Activated naive CD8-positive, alpha-beta T cell treated with anti-CD3 and anti-CD28 coated beads for 36 hours (primary cell): ENCODE measurements at regions not wholly inside any gene's neighbourhood (a gene's known extent, or its start where the extent isn't known, plus 50 kb on each side); places are given as distances from the start of the nearest gene placed in this dataset.
"Not testable (repeated sequence)": the region's sequence is repeated elsewhere in the genome, so short reads cannot be mapped to it uniquely, and the experiment has no call there.

Experiments used
- DNase-seq: peaks from one replicate; pipeline ENCODE4 v3.0.0; 2021
- H3K27ac Mint-ChIP-seq: one replicate; pipeline ENCODE4 v1.8.0; 2022; ENCODE audit warnings: mild to moderate bottlenecking, moderate library complexity, mixed read lengths
- H3K27me3 Mint-ChIP-seq: one replicate; pipeline ENCODE4 v1.8.0; 2022; ENCODE audit warnings: mild to moderate bottlenecking, mixed read lengths
- H3K36me3 Mint-ChIP-seq: one replicate; pipeline ENCODE4 v1.8.0; 2021; ENCODE audit warnings: mild to moderate bottlenecking, mixed read lengths
- H3K4me1 Mint-ChIP-seq: one replicate; pipeline ENCODE4 v1.8.0; 2021; ENCODE audit warnings: mixed read lengths
- H3K4me3 Mint-ChIP-seq: one replicate; pipeline ENCODE4 v1.8.0; 2022; ENCODE audit warnings: mild to moderate bottlenecking, moderate library complexity, mixed read lengths
- H3K9me3 Mint-ChIP-seq: one replicate; pipeline ENCODE4 v1.8.0; 2022; ENCODE audit warnings: mixed read lengths

DNA sequence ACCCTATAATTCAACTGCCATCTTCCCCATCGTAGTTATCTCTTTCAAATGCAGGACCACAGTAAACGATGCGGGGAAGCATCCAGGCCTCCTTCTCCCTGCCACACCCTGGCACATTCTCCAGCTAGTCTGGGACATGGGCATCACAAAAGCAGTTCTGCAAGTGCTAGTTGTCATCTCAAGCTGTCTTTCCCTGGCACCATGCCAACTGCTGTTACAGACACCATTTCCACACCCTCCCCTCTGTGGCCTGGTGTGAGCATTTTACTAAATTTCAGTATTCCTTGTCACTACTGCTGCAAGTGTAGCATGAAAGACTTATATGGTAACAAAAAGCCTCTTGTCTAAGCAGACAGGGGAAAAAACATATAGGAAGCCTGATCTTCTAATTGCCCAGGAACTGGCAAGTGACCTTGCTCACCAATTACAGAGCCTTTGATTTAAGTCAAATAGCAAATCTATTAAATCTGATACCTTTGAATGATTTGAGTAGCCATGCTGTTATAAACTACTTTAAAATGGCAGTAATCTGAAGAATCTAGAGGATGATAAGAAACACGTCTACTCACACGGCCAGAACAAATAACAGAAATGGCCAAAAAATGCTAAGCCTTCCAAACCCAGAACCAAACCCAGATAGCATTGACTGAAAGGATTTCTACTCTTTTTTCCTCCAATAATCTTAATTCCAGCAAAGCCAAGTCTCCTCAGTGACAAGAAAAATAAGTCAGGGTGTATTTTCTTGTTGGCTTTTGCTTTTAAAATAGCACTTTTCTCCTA is 179.0 kb downstream of the NUFIP1 start:
- Mint-ChIP-seq H3K4me3 (no peak overlapping the region), H3K27me3 (peaks cover 25% of the 10 kb centered on the region), H3K4me1 (peaks cover 2% of the 10 kb centered on the region), H3K36me3 (no peaks in the 10 kb centered on the region), H3K27ac (no peak overlapping the region), H3K9me3 (no peaks in the 10 kb centered on the region)
- DNase-seq, result no peak

DNA sequence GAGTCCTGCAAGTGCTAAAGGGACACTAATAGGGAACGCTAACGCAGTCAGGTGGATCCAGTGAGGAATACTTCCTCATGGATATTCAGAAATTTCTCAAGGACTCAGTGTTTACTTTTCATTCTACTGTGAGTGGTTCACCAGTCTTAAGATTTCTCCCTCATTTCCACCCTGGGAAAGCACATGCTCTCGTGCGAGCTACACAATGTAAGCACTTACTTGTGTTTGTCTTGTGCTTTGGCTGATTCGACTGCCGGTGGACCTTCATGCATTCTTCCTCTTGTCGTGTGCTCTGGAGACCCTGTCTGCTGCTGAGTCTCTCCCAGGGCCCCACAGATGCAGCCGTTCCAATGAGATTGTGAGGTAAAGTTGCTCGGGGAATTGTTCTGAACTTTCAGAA is 180.1 kb downstream of the NUFIP1 start:
- no peak overlapping the region for H3K27ac Mint-ChIP-seq

DNA sequence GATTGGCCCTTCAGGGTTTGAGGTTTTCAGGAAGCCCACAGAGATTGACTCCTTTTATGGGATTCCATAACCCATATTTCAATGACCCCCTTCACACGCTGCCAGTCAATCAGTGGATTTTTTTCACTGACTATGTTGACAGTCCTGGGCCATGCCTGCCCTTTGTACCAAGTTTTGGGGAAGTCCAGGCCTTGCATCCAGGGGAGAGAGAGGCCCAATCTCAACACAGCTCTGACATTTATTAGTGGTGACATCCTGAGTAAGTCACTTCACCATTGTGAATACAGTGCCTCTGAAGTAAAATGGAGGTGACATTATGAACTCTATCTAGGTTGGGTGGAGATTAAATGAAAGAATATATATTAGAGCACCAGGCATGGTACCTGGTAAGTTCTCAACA is 181.1 kb downstream of the NUFIP1 start:
- DNase-seq, result no peak
- no peak overlapping the region for H3K4me3 Mint-ChIP-seq

More for the DNA sequence above, 180.1 kb downstream of the NUFIP1 start:
- Mint-ChIP-seq H3K9me3 (no peaks in the 10 kb centered on the region), H3K4me3 (no peak overlapping the region), H3K27me3 (peaks cover 19% of the 10 kb centered on the region), H3K36me3 (no peaks in the 10 kb centered on the region), H3K4me1 (no peaks in the 10 kb centered on the region)
- no peak for DNase-seq

DNA sequence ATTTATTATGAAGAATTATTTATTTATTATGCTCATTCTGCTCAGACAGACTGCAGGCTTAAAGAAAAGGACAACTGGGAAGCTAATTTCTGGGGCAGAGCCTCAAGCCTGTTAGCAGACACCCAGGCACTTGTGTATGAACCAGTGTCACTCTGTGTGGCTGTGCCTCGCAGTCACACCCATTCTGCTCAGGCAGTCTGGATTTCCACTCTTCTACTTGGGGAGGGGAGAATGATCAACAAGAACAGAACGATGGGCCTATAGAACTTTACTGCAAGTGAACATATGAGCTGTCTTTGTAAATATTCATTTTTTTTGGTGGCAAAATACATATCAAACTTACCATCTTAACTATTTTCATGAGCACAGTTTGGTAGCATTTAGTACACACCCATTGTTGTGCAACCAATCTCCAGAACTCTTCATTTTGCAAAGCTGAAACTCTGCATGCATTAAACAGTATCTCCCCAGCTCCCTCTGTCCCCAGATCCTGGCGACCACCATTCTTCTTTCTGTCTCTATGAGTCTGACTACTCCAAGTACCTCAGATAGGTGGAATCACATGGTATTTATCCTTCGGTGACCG is 181.7 kb downstream of the NUFIP1 start:
- H3K9me3 Mint-ChIP-seq, result no peaks in the 10 kb centered on the region
- no peaks in the 10 kb centered on the region for H3K36me3 Mint-ChIP-seq
- H3K4me3 Mint-ChIP-seq, result no peak overlapping the region
- peaks cover 9% of the 10 kb centered on the region for H3K27me3 Mint-ChIP-seq
- DNase-seq, result no peak
- no peak overlapping the region for H3K27ac Mint-ChIP-seq
- H3K4me1 Mint-ChIP-seq, result no peaks in the 10 kb centered on the region

More for the DNA sequence above, 181.1 kb downstream of the NUFIP1 start:
- no peaks in the 10 kb centered on the region for H3K36me3 Mint-ChIP-seq
- H3K27ac Mint-ChIP-seq, result no peak overlapping the region
- H3K27me3 Mint-ChIP-seq, result peaks cover 13% of the 10 kb centered on the region
- H3K4me1 Mint-ChIP-seq, result no peaks in the 10 kb centered on the region
- no peaks in the 10 kb centered on the region for H3K9me3 Mint-ChIP-seq

DNA sequence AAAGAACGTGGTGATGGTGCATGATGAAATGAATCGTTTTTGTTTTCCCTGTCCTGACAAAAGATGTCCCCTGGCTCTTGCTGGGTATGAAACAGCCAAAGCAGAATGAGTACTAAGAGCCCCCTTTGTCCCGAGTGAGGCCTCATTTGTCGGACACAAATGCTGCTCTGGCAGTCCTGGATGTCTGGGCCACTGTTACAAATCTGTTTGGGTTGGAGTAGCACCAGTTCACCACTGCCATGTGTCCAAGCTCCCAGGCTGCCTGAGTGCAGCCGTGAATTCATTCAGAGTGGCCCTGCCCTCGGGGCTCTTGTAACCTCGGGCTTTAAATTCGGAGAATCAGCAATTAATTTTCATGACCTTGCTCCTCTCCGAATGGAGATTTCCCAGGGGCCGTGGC is 182.4 kb downstream of the NUFIP1 start:
- no peak overlapping the region for H3K27ac Mint-ChIP-seq
- H3K36me3 Mint-ChIP-seq, result no peaks in the 10 kb centered on the region
- H3K9me3 Mint-ChIP-seq, result no peaks in the 10 kb centered on the region
- H3K27me3 Mint-ChIP-seq, result peaks cover 5% of the 10 kb centered on the region
- peaks cover 3% of the 10 kb centered on the region for H3K4me1 Mint-ChIP-seq
- no peak for DNase-seq
- H3K4me3 Mint-ChIP-seq, result no peak overlapping the region

DNA sequence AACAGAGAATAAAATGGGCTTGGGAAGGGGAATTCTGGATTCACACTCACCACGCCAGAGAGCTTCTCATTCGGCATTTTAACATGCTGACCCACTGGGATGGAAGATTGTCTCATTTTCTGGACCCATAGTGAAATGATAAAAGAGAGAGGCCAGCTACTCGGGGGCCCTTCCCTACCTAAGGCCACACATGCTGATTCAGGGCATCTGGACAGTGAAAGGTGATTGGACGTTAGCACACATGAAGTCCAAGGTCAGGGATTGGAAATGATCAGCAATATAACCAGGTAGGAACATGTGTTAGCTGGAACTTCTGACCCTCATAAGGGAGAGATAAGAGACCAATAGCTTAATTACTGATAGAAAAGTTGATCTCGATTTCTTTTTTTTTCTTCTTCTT is 183.7 kb downstream of the NUFIP1 start:
- DNase-seq, result no peak
- Mint-ChIP-seq H3K27ac (no peak overlapping the region), H3K4me3 (no peak overlapping the region), H3K27me3 (peaks cover 3% of the 10 kb centered on the region), H3K4me1 (peaks cover 3% of the 10 kb centered on the region), H3K9me3 (no peaks in the 10 kb centered on the region), H3K36me3 (no peaks in the 10 kb centered on the region)

DNA sequence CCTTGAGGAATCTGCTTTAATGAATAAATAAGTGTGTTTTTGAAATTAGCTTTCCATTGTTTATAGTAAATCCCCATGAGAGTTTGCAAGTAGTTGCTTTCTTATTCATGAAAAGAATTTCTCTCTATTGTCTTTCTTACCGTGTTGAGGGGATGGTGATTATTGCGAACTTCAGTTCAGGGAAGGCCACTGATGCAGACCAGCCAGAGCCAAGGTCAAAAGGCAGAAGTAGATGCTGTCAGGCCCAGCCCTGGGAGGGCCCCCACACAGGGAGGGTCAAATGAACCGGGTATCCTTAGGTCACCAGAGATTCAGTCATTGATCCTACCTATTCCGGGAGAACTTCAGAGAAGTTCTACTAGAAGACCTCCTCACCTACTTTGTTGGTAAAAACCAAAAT is 185.9 kb downstream of the NUFIP1 start:
- Mint-ChIP-seq H3K4me3 (no peak overlapping the region), H3K36me3 (no peaks in the 10 kb centered on the region), H3K27ac (no peak overlapping the region), H3K4me1 (peaks cover 3% of the 10 kb centered on the region), H3K27me3 (no peaks in the 10 kb centered on the region), H3K9me3 (no peaks in the 10 kb centered on the region)
- no peak for DNase-seq

DNA sequence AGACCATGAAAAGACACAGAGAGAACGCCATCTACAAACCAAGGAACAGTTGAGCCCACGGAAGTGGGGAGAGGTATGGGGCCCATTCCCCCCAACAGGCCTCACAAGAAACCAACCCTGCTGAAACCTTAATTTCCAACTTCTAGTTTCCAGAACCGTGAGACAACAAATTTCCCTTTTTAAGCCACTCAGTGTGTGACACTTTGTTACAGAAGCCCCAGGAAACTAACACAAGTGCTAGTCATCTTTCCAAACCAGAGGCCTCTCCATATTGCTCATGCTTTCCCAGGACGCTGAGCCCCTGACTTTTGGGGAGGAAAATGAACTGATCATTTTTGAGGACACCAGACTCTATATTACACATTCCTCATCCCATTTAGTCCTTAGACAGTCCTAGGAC is 186.8 kb downstream of the NUFIP1 start:
- H3K4me1 Mint-ChIP-seq, result peaks cover 3% of the 10 kb centered on the region
- H3K27me3 Mint-ChIP-seq, result no peaks in the 10 kb centered on the region
- no peak for DNase-seq

DNA sequence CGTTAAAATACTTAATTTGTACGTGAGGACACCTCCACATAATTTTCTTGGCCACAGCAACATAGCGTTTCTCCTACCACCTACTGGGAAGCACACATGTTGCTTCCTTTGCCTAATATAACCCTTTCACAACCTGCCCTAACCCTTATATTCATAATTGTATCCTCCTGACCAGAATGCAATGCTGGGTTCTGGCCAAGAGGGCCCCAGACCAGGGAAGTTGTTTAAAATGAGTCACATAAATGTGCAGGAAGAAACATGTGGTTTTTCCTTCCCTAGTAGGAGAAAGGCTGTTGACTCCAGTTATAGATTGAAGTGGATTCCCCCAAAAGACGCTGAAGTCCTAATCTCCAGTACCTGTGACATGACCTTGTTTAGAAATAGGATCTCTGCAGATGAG is 187.3 kb downstream of the NUFIP1 start:
- Mint-ChIP-seq H3K4me3 (no peak overlapping the region), H3K36me3 (no peaks in the 10 kb centered on the region), H3K27ac (no peak overlapping the region), H3K9me3 (no peaks in the 10 kb centered on the region), H3K27me3 (no peaks in the 10 kb centered on the region), H3K4me1 (peaks cover 3% of the 10 kb centered on the region)
- DNase-seq, result no peak

More for the DNA sequence above, 186.8 kb downstream of the NUFIP1 start:
- Mint-ChIP-seq H3K27ac (no peak overlapping the region), H3K36me3 (no peaks in the 10 kb centered on the region), H3K4me3 (no peak overlapping the region), H3K9me3 (no peaks in the 10 kb centered on the region)

DNA sequence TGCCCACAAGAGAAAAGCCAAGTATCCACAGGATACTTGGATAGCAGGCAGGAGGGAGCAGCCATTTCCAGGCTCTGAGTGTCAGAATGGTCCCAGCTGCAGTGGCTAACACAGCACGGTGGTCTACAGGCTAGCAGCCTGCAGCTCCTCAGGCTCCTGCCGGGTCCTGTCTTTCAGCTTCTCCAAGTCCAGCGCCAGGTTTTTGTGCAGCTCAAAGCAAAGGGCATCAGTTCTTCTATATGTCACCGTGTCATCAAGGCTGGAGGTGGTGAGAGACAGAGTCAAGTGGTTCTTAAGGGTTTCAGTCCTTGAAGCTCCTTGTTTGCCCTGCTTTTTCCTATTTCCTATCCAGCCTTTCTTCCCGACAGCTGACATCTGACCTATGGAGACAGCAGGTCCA is 188.6 kb downstream of the NUFIP1 start:
- Mint-ChIP-seq H3K4me3 (no peak overlapping the region), H3K9me3 (no peaks in the 10 kb centered on the region), H3K27me3 (no peaks in the 10 kb centered on the region), H3K4me1 (peaks cover 3% of the 10 kb centered on the region), H3K36me3 (no peaks in the 10 kb centered on the region), H3K27ac (no peak overlapping the region)
- no peak for DNase-seq

DNA sequence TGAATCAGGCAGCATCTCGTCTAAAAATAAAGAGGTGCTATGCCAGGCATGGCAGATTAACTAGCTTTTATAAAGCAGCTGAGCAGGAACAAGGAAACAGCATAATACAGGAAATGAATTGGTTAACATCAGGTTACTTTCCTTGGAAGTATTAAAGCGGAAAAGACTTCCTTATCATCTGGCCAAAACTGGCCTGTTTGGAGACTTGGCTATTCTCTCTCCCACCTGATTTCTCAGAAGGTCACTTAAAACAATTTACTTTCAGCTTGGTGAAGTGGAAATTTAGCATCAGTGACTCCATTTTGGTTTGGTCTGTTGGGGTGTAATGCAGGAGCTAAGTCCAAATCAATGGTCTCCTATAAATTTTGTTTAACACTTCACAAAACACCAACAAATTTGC is 191.6 kb downstream of the NUFIP1 start:
- Mint-ChIP-seq H3K9me3 (peaks cover 1% of the 10 kb centered on the region), H3K36me3 (no peaks in the 10 kb centered on the region), H3K4me3 (no peak overlapping the region), H3K27me3 (no peaks in the 10 kb centered on the region), H3K4me1 (peaks cover 3% of the 10 kb centered on the region), H3K27ac (no peak overlapping the region)
- DNase-seq, result no peak

DNA sequence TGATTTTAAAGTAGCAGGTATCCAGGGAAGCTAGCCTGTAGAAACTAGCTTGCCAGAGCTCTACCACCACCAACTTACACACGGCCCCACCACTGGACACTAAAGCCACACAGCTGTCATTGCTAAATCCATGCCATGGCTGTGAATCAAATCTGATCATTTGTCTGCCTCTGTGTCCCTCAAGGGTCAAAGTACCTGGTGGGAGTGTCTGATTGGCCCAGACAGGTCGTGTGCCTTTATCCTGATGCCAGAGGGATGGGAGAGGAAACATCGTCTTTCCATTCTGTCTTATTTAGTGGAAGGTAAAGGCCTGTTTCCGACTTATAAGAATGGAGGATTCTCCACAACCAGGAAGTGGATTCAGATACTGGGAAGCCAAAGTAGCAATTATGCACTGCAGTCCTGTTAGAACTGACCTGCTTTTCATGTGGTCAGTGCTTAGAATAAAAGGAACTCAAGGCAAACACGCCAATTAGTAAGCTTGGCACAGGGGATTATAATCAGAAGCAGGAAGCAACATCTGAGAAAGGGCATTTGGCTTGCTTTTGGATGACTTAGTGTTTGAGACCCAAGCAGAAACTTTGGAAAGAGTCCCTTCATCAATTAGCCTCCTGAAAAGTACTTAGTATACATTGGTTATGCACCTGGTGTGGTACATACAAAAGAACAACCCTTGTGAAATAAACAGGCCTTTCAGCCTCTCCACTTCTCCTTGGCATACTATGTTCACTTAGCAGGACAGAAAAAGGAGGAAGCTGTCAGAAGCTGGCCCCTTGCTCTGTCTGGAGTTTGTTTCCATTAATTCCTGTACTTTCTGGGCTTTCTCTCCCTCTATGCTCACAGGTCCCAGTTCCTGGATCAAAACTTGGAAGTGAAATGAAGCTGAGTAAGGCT is 192.4 kb downstream of the NUFIP1 start:
- H3K27ac Mint-ChIP-seq, result no peak overlapping the region
- no peaks in the 10 kb centered on the region for H3K27me3 Mint-ChIP-seq
- no peak for DNase-seq
- H3K36me3 Mint-ChIP-seq, result no peaks in the 10 kb centered on the region
- H3K9me3 Mint-ChIP-seq, result peaks cover 1% of the 10 kb centered on the region
- H3K4me1 Mint-ChIP-seq, result no peaks in the 10 kb centered on the region
- no peak overlapping the region for H3K4me3 Mint-ChIP-seq

DNA sequence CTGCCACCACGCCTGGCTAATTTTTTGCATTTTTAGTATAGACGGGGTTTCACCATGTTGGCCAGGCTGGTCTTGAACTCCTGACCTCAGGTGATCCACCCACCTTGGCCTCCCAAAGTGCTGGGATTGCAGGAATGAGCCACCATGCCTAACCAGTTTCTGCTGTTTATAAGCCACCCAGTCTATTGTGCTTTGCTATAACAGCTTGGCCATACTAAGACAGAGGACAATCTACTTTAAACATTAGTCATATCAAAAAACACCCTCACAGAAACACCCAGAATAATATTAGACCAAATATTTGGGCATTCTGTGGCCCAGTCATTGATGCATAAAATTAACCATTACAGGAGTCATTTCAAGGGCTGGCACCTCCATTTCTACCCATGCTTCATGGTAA is 193.2 kb downstream of the NUFIP1 start:
- H3K27ac Mint-ChIP-seq, H3K9me3 Mint-ChIP-seq, H3K36me3 Mint-ChIP-seq, DNase-seq, H3K4me1 Mint-ChIP-seq, H3K27me3 Mint-ChIP-seq, H3K4me3 Mint-ChIP-seq: not testable (repeated sequence)

DNA sequence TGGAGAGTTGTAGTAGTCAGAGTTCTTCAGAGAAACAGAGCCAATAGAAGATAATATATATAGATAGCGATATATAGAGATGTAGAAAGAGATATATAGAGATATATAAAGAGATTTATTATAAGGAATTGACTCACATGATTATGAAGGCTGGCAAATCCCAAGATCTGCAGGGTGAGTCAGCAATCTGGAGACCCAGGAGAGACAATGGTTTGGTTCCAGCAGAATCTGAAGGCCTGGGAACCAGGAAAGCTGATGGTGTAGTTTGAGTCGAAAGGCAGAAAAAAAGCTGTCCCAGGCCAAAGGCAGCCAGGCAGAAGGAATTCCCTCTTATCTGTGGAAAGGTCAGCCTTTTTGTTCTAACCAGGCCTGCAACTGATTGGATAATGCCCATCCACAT is 194.1 kb downstream of the NUFIP1 start:
- Mint-ChIP-seq H3K36me3 (no peaks in the 10 kb centered on the region), H3K27ac (no peak overlapping the region), H3K4me3 (no peak overlapping the region), H3K27me3 (no peaks in the 10 kb centered on the region), H3K9me3 (peaks cover 1% of the 10 kb centered on the region), H3K4me1 (no peaks in the 10 kb centered on the region)
- DNase-seq, result no peak

DNA sequence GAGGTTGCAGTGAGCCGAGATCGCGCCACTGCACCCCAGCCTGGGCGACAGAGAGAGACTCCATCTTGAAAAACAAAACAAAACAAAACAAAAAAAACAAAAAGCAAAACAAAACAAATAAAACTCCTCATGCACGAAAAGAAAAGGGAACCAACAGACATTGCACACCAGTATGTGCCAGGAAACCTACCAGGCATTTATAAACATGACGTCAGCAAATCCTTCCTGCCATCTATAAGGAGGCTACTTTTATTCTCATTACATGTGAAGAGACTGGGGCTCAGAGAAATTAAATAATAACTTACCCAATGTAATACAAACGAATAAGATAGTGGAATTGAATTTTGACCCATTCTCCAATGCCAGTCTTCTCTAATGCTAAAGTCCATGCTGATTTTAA is 197.2 kb downstream of the NUFIP1 start:
- Mint-ChIP-seq H3K27me3 (no peaks in the 10 kb centered on the region), H3K4me1 (no peaks in the 10 kb centered on the region), H3K27ac (no peak overlapping the region), H3K4me3 (no peak overlapping the region), H3K36me3 (no peaks in the 10 kb centered on the region), H3K9me3 (peaks cover 1% of the 10 kb centered on the region)
- DNase-seq, result no peak
